Panc1 (cell line): ENCODE measurements at regions not wholly inside any gene's neighbourhood (a gene's known extent, or its start where the extent isn't known, plus 50 kb on each side); places are given as distances from the start of the nearest gene placed in this dataset.

Experiments
- ATAC-seq: fragments of 200-7000 bp; cut with Tn5 transposase; 2 replicates; pipeline ENCODE4 v1.9.1; 2020; ENCODE audit warnings: mild to moderate bottlenecking, moderate library complexity
- BruUV-seq: library from RNA; stranded (reverse); fragments of 400-500 nt; replicated peaks from 2 replicates; lab custom pipeline; 2021; lab: Mats Ljungman, UMichigan
- CTCF ChIA-PET: fragments of 300-600 bp; sonication (Branson Sonifier 250); formaldehyde crosslinking; loops from one replicate; lab custom pipeline; 2022; ENCODE audit warnings: antibody characterized with exemption; lab: Charles Lee
- POLR2A ChIA-PET: fragments of 300-600 bp; sonication (Branson Sonifier 250); formaldehyde crosslinking; loops from one replicate; lab custom pipeline; 2022; ENCODE audit warnings: antibody characterized with exemption; lab: Charles Lee
- DNase-seq: peaks from one replicate; pipeline ENCODE4 v3.0.0-alpha.2; 2010; ENCODE audit warnings: low read depth, low spot score
- H3K27ac ChIP-seq: 2 replicates; pipeline ENCODE4 v1.5.1; 2011; ENCODE audit warnings: mild to moderate bottlenecking, low read length, inconsistent platforms
- H3K27me3 ChIP-seq: fragments of 200-500 bp; sonication (Bioruptor generic); 2 replicates; pipeline ENCODE4 v1.6.0; 2014; ENCODE audit warnings: low read length, inconsistent platforms; ENCODE audit not compliant: control insufficient read depth, insufficient read depth
- H3K36me3 ChIP-seq: fragments of 200-500 bp; sonication (Bioruptor generic); 2 replicates; pipeline ENCODE4 v1.5.1; 2014; ENCODE audit warnings: inconsistent platforms, mild to moderate bottlenecking, low read length, moderate library complexity; ENCODE audit not compliant: control insufficient read depth, insufficient read depth
- H3K4me1 ChIP-seq: 2 replicates; pipeline ENCODE4 v1.5.1; 2011; ENCODE audit warnings: inconsistent platforms, mild to moderate bottlenecking, low read length, moderate library complexity; ENCODE audit not compliant: control insufficient read depth, insufficient read depth
- H3K4me3 ChIP-seq, 2 experiments: 2 replicates each; pipeline ENCODE4 v1.5.1; 2011 to 2012; ENCODE audit warnings: low read depth in 2 of 2, low read length in 2 of 2, mild to moderate bottlenecking in 2 of 2, inconsistent platforms in 1 of 2, moderate library complexity in 1 of 2
- H3K9me3 ChIP-seq: fragments of 200-500 bp; sonication (Bioruptor generic); 2 replicates; pipeline ENCODE4 v1.5.1; 2014; ENCODE audit warnings: low read depth, mild to moderate bottlenecking, inconsistent platforms, low read length, moderate library complexity; ENCODE audit not compliant: control insufficient read depth, insufficient read depth
- POLR2AphosphoS5 ChIP-seq: IDR thresholded peaks from 2 replicates; pipeline ENCODE4 v1.6.1; 2012; ENCODE audit warnings: mild to moderate bottlenecking, low read depth, low read length, moderate library complexity
- REST ChIP-seq, 2 experiments: IDR thresholded peaks; 2 replicates each; pipeline ENCODE4 v1.6.1; 2011 to 2012; ENCODE audit warnings: low read depth in 2 of 2, control low read depth in 1 of 2, low read length in 1 of 2, mild to moderate bottlenecking in 1 of 2, moderate library complexity in 1 of 2; ENCODE audit not compliant: insufficient read depth in 1 of 2
- SIN3A ChIP-seq: IDR thresholded peaks from 2 replicates; pipeline ENCODE4 v1.6.1; 2012; ENCODE audit warnings: low read depth, mild to moderate bottlenecking, low read length, moderate library complexity, borderline replicate concordance; ENCODE audit not compliant: insufficient read depth
- TCF7L2 ChIP-seq: IDR thresholded peaks from 2 replicates; pipeline ENCODE4 v1.6.1; 2011; ENCODE audit warnings: mild to moderate bottlenecking, low read depth, low read length, inconsistent platforms
- in situ Hi-C: cut with HindIII; loops from 2 replicates; pipeline ENCODE4 v1.10.0; 2016; ENCODE audit warnings: low sequenced_read_pairs, low pct_unique_long_range_greater_than_20kb
- intact Hi-C: fragments of 100-400 bp; cut with micrococcal nuclease; formaldehyde crosslinking; loops from one replicate; pipeline ENCODE4 v1.10.0; 2022; ENCODE audit not compliant: unreplicated experiment
- TF ChIP-seq, protein P1 (sequence below): fragments of 450-650 bp; IDR thresholded peaks from 2 replicates; pipeline ENCODE4 v1.5.1; 2017; ENCODE audit warnings: mild to moderate bottlenecking

GRCh38 chr1:47565092-47565491 is 127.2 kb downstream of the FOXD2 start:
- in situ Hi-C loops (no loop called here), intact Hi-C loops (no loop called here)
- DNase-seq, result no peak
- TF ChIP-seq REST (IDR thresholded peaks at IDR 0.05; ENCODE audit: insufficient read depth in 1 of 2, low read depth in 2 of 2, low read length in 1 of 2), result no peak
- peaks cover 2% of the 10 kb centered on the region for H3K27me3 ChIP-seq
- no peak for ATAC-seq
- no peak overlapping the region for H3K4me3 ChIP-seq
- H3K36me3 ChIP-seq, result no peaks in the 10 kb centered on the region
- no peaks in the 10 kb centered on the region for H3K9me3 ChIP-seq
- no peaks in the 10 kb centered on the region for H3K4me1 ChIP-seq
- CTCF ChIA-PET, result no interaction called here
- no peak overlapping the region for H3K27ac ChIP-seq
- BruUV-seq, result no TSS peak
- POLR2A ChIA-PET, result no interaction called here

- H3K36me3 ChIP-seq, result no peaks in the 10 kb centered on the region
- TF ChIP-seq POLR2AphosphoS5 (no peak), TCF7L2 (no peak), REST (IDR thresholded peaks at IDR 0.05; ENCODE audit: insufficient read depth in 1 of 2, low read depth in 2 of 2, low read length in 1 of 2) (no peak), SIN3A (no peak)
- TF ChIP-seq, protein P1, sequence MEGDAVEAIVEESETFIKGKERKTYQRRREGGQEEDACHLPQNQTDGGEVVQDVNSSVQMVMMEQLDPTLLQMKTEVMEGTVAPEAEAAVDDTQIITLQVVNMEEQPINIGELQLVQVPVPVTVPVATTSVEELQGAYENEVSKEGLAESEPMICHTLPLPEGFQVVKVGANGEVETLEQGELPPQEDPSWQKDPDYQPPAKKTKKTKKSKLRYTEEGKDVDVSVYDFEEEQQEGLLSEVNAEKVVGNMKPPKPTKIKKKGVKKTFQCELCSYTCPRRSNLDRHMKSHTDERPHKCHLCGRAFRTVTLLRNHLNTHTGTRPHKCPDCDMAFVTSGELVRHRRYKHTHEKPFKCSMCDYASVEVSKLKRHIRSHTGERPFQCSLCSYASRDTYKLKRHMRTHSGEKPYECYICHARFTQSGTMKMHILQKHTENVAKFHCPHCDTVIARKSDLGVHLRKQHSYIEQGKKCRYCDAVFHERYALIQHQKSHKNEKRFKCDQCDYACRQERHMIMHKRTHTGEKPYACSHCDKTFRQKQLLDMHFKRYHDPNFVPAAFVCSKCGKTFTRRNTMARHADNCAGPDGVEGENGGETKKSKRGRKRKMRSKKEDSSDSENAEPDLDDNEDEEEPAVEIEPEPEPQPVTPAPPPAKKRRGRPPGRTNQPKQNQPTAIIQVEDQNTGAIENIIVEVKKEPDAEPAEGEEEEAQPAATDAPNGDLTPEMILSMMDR, result no peak
- no peak overlapping the region for H3K27ac ChIP-seq
- intact Hi-C loops, result no loop called here
- ATAC-seq, result no peak
- ChIA-PET CTCF (no interaction called here), POLR2A (no interaction called here)
- H3K4me3 ChIP-seq, result no peak overlapping the region
- DNase-seq, result no peak
- peaks cover under 1% of the 10 kb centered on the region for H3K27me3 ChIP-seq
- in situ Hi-C loops, result no loop called here
- no peaks in the 10 kb centered on the region for H3K4me1 ChIP-seq
- no TSS peak for BruUV-seq
- H3K9me3 ChIP-seq, result no peaks in the 10 kb centered on the region
These were observed 127.8 kb downstream of the FOXD2 start for GRCh38 chr1:47565676-47566075.
